ACHN (cell line): ENCODE measurements at regions not wholly inside any gene's neighbourhood (a gene's known extent, or its start where the extent isn't known, plus 50 kb on each side); places are given as distances from the start of the nearest gene placed in this dataset.

Experiments used
- DNase-seq: peaks from one replicate; pipeline ENCODE4 v3.0.0-alpha.2; 2015
- in situ Hi-C: cut with HindIII; loops from 2 replicates; pipeline ENCODE4 v1.10.0; 2017; ENCODE audit warnings: low sequenced_read_pairs, low pct_ligation_motif_present, low pct_unique_long_range_greater_than_20kb

DNA sequence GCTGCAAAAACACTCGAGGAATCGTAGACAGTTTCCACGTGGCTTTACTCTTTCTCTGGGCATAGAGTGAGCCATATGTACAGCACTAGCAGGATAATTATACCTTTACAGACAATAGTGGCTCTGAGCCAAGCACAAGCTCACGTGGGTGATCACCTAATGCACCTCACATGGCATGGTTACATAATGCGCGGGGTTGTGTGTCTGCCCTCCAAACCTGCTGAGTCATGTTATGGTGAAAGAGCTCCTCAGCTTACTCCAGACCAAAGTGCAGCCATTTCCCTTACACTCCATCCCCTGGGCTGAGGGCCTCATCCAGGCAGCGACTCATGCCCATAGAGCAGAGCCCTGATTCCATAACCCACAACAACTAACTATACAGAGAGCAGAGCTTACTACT lies 1458.4 kb upstream of the CADM2 start:
- DNase-seq, result no peak
- in situ Hi-C loops, result no loop called here

GRCh38 chr3:83500931-83501330 lies 1457.9 kb upstream of the CADM2 start:
- DNase-seq, result no peak
- in situ Hi-C loops, result no loop called here

GRCh38 chr3:83513051-83513450 lies 1445.7 kb upstream of the CADM2 start:
- in situ Hi-C loops, result no loop called here
- DNase-seq, result no peak

GRCh38 chr3:83513677-83514076 lies 1445.1 kb upstream of the CADM2 start:
- DNase-seq, result no peak
- in situ Hi-C loops, result no loop called here

GRCh38 chr3:83514130-83514914 lies 1444.5 kb upstream of the CADM2 start:
- in situ Hi-C loops, result no loop called here
- peak; percentile 53 for DNase-seq

GRCh38 chr3:83515123-83515522 lies 1443.7 kb upstream of the CADM2 start:
- DNase-seq, result no peak
- in situ Hi-C loops, result no loop called here

GRCh38 chr3:83523470-83524073 lies 1435.2 kb upstream of the CADM2 start:
- peak; percentile 67 for DNase-seq
- in situ Hi-C loops, result no loop called here

GRCh38 chr3:83524901-83525300 lies 1433.9 kb upstream of the CADM2 start:
- DNase-seq, result no peak
- in situ Hi-C loops, result no loop called here

DNA sequence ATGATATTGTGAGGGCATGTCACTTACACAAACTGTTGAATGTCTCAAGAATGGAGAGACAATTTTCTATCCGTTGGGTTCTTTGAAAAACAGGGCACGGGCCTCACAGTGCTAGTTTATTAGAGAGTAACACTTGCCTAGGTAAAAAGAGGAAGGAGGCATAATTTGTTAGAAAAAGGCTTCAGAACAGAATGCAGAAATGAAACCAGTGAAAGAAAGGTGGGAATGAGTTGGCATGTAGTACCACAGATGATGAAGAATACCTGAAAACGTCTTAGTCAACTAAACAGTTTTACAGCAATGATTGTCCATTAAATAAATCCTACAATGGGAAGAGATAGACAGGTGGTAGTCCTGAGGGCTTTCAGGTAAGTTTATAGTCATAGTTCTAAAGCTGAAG lies 1399.7 kb upstream of the CADM2 start:
- DNase-seq, result no peak
- in situ Hi-C loops, result no loop called here

DNA sequence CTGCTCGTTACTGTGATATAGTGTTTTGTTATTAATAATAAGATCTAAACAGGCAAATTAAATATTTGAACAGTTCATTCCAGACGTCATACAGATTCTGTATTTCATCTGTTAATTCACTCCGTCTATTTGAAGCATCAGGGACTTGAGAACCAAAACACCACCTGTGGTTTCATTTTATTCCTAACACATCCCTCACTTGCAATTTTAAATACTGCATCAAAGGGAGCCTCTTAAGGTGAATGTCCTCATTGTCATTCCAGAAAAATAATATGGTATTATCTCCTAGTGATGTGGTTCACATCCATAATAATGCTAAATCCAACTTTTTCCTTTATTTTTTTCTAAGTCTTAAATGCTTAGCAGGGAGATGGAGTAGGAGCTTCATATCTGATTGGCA lies 1390.9 kb upstream of the CADM2 start:
- DNase-seq, result no peak
- in situ Hi-C loops, result no loop called here

GRCh38 chr3:83581546-83581945 lies 1377.2 kb upstream of the CADM2 start:
- DNase-seq, result no peak
- in situ Hi-C loops, result no loop called here

DNA sequence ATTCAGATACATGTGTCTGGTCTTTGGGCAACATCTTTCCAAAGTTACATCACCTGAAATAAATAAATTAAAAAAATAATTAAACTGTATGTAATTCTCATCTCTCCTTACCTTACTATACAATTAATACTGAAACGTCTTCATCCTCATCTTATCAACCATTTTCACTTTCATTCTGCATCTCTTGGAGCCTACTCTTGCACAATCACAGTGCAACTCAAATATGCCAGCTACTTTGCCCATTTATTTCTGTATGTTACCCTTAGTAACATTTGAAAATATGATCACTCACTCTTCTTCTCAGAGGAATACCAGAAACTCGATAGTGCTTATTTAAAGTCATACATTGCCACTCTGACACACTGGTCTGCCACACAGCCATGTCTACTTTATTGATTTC lies 1357.1 kb upstream of the CADM2 start:
- in situ Hi-C loops, result no loop called here
- no peak for DNase-seq

- in situ Hi-C loops, result no loop called here
These were observed 1336.3 kb upstream of the CADM2 start for GRCh38 chr3:83622526-83622925.

GRCh38 chr3:83625261-83625660 lies 1333.5 kb upstream of the CADM2 start:
- no peak for DNase-seq
- in situ Hi-C loops, result no loop called here

More at GRCh38 chr3:83622526-83622925, 1336.3 kb upstream of the CADM2 start:
- DNase-seq, result no peak

- DNase-seq, result no peak
- in situ Hi-C loops, result no loop called here
These were observed 1330.3 kb upstream of the CADM2 start for GRCh38 chr3:83628471-83628870.

DNA sequence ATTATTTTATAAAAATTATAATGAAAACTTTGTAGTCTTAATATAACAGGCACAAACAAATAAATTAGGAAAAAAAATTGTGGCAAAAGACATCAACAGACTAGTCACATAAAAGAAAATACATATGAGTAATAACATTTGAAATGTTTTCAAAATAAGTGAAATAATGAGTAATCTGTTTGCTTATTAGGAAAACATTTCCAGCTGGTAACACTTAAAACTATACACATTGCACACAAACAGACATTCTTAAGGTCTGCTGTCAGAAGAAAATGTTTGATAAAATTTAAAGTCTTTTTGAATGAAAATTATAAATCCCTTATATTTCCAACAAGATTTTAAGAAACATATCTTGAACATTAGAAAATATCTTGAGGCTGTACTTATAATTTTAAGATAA lies 1326.3 kb upstream of the CADM2 start:
- in situ Hi-C loops, result no loop called here
- DNase-seq, result no peak

DNA sequence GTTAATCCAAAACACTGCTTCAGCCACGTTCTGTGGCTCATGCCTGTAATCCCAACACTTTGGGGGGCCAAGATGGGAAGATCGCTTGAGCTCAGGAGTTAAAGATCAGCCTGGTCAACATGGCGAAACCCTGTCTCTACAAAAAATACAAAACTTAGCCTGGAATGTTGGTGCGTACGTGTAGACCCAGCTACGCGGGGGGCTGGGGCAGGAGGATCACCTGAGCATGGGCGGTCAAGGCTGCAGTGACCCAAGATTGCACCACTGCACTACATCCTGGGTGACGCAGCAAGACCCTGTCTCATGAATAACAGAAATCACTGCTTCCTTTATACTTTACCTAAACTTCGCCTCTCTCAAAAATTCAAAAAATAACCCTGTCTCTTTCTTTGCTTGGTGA lies 1325.0 kb upstream of the CADM2 start:
- DNase-seq, result no peak
- in situ Hi-C loops, result no loop called here

- in situ Hi-C loops, result no loop called here
These were observed 1309.1 kb upstream of the CADM2 start for GRCh38 chr3:83649692-83650091.

DNA sequence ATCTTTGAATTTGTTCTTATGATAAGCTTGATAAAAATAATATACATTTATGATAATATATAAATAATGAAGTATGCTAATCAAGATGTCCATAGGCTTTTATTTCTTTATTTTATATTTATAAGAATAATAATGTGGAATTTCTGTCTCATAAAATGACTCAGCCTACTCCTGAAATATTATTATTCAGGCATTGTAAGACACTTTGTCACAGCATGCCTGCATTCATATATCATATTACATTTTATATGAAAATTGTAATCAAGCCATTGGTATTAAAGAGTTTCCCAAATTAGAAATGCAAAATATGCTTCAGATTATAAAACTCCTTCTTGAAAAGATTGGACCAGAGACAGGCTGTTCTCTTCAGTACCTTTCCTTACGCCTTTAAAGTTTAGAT lies 1303.7 kb upstream of the CADM2 start:
- no peak for DNase-seq
- in situ Hi-C loops, result no loop called here

More at GRCh38 chr3:83649692-83650091, 1309.1 kb upstream of the CADM2 start:
- no peak for DNase-seq

- in situ Hi-C loops, result no loop called here
- DNase-seq, result no peak
These were observed 1296.3 kb upstream of the CADM2 start for GRCh38 chr3:83662381-83662960.
